PC-9 (cell line): ENCODE measurements at regions not wholly inside any gene's neighbourhood (a gene's known extent, or its start where the extent isn't known, plus 50 kb on each side); places are given as distances from the start of the nearest gene placed in this dataset.
A peak's percentile ranks its signal among the peaks of the same experiment; 100 is the strongest.

Source experiments
- BruUV-seq: library from RNA; stranded (reverse); fragments of 400-500 nt; replicated peaks from 2 replicates; lab custom pipeline; 2021; lab: Mats Ljungman, UMichigan
- CTCF ChIA-PET: fragments of 300-600 bp; sonication (Branson Sonifier 250); formaldehyde crosslinking; loops from one replicate; lab custom pipeline; 2022; ENCODE audit warnings: antibody characterized with exemption; lab: Charles Lee
- POLR2A ChIA-PET: fragments of 300-600 bp; sonication (Branson Sonifier 250); formaldehyde crosslinking; loops from one replicate; lab custom pipeline; 2022; ENCODE audit warnings: antibody characterized with exemption; ENCODE audit not compliant: unreplicated experiment; lab: Charles Lee
- DNase-seq, 2 experiments: peaks; one replicate each; pipeline versions ENCODE4 v3.0.0 to v3.0.0-alpha.2; 2015 to 2022; ENCODE audit warnings: mixed read lengths in 1 of 2
- H2AFZ ChIP-seq: fragments of 200-600 bp; sonication (generic); 2 replicates; pipeline ENCODE4 v1.8.1; 2017; ENCODE audit warnings: antibody characterized with exemption
- H3F3A ChIP-seq: fragments of 200-600 bp; sonication (generic); 2 replicates; pipeline ENCODE4 v1.8.1; 2017; ENCODE audit warnings: antibody characterized with exemption, mild to moderate bottlenecking, low read depth; ENCODE audit not compliant: insufficient read depth
- H3K27ac ChIP-seq: fragments of 200-600 bp; sonication (generic); 2 replicates; pipeline ENCODE4 v1.6.1; 2016; ENCODE audit warnings: mixed run types
- H3K27me3 ChIP-seq: fragments of 200-600 bp; sonication (generic); 2 replicates; pipeline ENCODE4 v1.6.1; 2016; ENCODE audit warnings: low read depth, mixed run types; ENCODE audit not compliant: insufficient read depth
- H3K36me3 ChIP-seq: fragments of 200-600 bp; sonication (generic); 2 replicates; pipeline ENCODE4 v1.6.1; 2016; ENCODE audit warnings: low read depth, mixed run types
- H3K4me1 ChIP-seq: fragments of 200-600 bp; sonication (generic); replicated peaks from 2 replicates; pipeline ENCODE4 v1.6.1; 2016; ENCODE audit warnings: mixed run types; ENCODE audit not compliant: insufficient read depth
- H3K4me2 ChIP-seq: fragments of 200-600 bp; sonication (generic); 2 replicates; pipeline ENCODE4 v1.6.1; 2017; ENCODE audit warnings: mixed run types
- H3K4me3 ChIP-seq: fragments of 200-600 bp; sonication (generic); 2 replicates; pipeline ENCODE4 v1.6.1; 2016; ENCODE audit warnings: mixed run types
- H3K79me2 ChIP-seq: fragments of 200-600 bp; sonication (generic); 2 replicates; pipeline ENCODE4 v1.6.1; 2017; ENCODE audit warnings: low read depth, mixed run types
- H3K9me2 ChIP-seq: fragments of 200-600 bp; sonication (generic); 2 replicates; pipeline ENCODE4 v1.8.1; 2017; ENCODE audit warnings: mild to moderate bottlenecking; ENCODE audit not compliant: insufficient read depth
- H3K9me3 ChIP-seq: fragments of 200-600 bp; sonication (generic); 2 replicates; pipeline ENCODE4 v1.8.1; 2016; ENCODE audit warnings: low read depth; ENCODE audit not compliant: insufficient read depth
- H4K20me1 ChIP-seq: fragments of 200-600 bp; sonication (generic); 2 replicates; pipeline ENCODE4 v1.8.1; 2017; ENCODE audit not compliant: insufficient read depth
- CTCF ChIP-seq: fragments of 200-600 bp; sonication (generic); conservative IDR thresholded peaks from 2 replicates; pipeline ENCODE4 v1.6.1; 2017; ENCODE audit warnings: mixed run types, antibody characterized with exemption, mild to moderate bottlenecking, moderate library complexity
- EZH2 ChIP-seq: fragments of 200-600 bp; sonication (generic); IDR thresholded peaks from 2 replicates; pipeline ENCODE4 v1.8.0; 2017; ENCODE audit warnings: antibody characterized with exemption, low read depth
- intact Hi-C: fragments of 100-400 bp; cut with micrococcal nuclease; formaldehyde crosslinking; loops from one replicate; pipeline ENCODE4 v1.10.0; 2022; ENCODE audit not compliant: unreplicated experiment

- POLR2A ChIA-PET: interaction anchor here (0.6 kb wide), 1 partner anchor 15 kb away, joined by 3 read pairs; no protein-coding TSS in a partner anchor
- no peak for DNase-seq
- H3K4me1 ChIP-seq: 0 out of 2 replicates have a peak, but pooled peaks cover 5% of the 10 kb centered on the region
- CTCF ChIA-PET: no interaction called here
- H3K27me3 ChIP-seq: no peaks in the 10 kb centered on the region
- intact Hi-C loops: no loop called here
- H3K79me2 ChIP-seq: no peaks in the 10 kb centered on the region
- H4K20me1 ChIP-seq: no peaks in the 10 kb centered on the region
- TF ChIP-seq EZH2 (no peak), CTCF (no peak)
- no peaks in the 10 kb centered on the region for H3K9me3 ChIP-seq
- 0 out of 2 replicates have a peak overlapping the region, but pooled peaks have one; percentile 65 for H2AFZ ChIP-seq
- H3K4me3 ChIP-seq: no peak overlapping the region
- H3K27ac ChIP-seq: no peak overlapping the region
- H3F3A ChIP-seq: no peaks in the 10 kb centered on the region
- H3K9me2 ChIP-seq: no peaks in the 10 kb centered on the region; the same call in 1 of the 2 replicates
- H3K36me3 ChIP-seq: no peaks in the 10 kb centered on the region
- no TSS peak for BruUV-seq
- no peak overlapping the region for H3K4me2 ChIP-seq
Observed at GRCh38 chr2:100639588-100640390, 77.0 kb downstream of the PDCL3 start.

- Histone ChIP-seq H3K4me1 (0 out of 2 replicates have a peak, but pooled peaks cover 5% of the 10 kb centered on the region), H3F3A (no peaks in the 10 kb centered on the region), H3K36me3 (no peaks in the 10 kb centered on the region), H4K20me1 (no peaks in the 10 kb centered on the region), H3K27ac (no peak overlapping the region), H3K4me2 (no peak overlapping the region), H2AFZ (peak overlapping the region; percentile 65; the same call in 1 of the 2 replicates), H3K4me3 (no peak overlapping the region), H3K79me2 (no peaks in the 10 kb centered on the region), H3K9me3 (no peaks in the 10 kb centered on the region), H3K9me2 (no peaks in the 10 kb centered on the region; the same call in 1 of the 2 replicates), H3K27me3 (no peaks in the 10 kb centered on the region)
- TF ChIP-seq EZH2 (no peak), CTCF (no peak)
- peak in 1 of 2 experiments; percentile 48 for DNase-seq
- BruUV-seq: no TSS peak
- POLR2A ChIA-PET: no interaction called here
- CTCF ChIA-PET: no interaction called here
- intact Hi-C loops: no loop called here
Observed at GRCh38 chr2:100640431-100641124, 77.8 kb downstream of the PDCL3 start.

- ChIA-PET CTCF (no interaction called here), POLR2A (no interaction called here)
- Histone ChIP-seq H2AFZ (no peak overlapping the region), H3K4me3 (no peak overlapping the region), H3K27me3 (no peaks in the 10 kb centered on the region), H4K20me1 (no peaks in the 10 kb centered on the region), H3K79me2 (no peaks in the 10 kb centered on the region), H3K36me3 (no peaks in the 10 kb centered on the region), H3K9me3 (no peaks in the 10 kb centered on the region), H3F3A (no peaks in the 10 kb centered on the region), H3K4me2 (no peak overlapping the region), H3K9me2 (no peaks in the 10 kb centered on the region; the same call in 1 of the 2 replicates), H3K27ac (no peak overlapping the region), H3K4me1 (0 out of 2 replicates have a peak, but pooled peaks cover 5% of the 10 kb centered on the region)
- intact Hi-C loops: no loop called here
- BruUV-seq: no TSS peak
- no peak for TF ChIP-seq EZH2
- TF ChIP-seq CTCF: no peak
- no peak for DNase-seq
Observed at GRCh38 chr2:100641125-100641435, 78.3 kb downstream of the PDCL3 start.
